ENCODE measurements at regions not wholly inside any gene's neighbourhood (a gene's known extent, or its start where the extent isn't known, plus 50 kb on each side); places are given as distances from the start of the nearest gene placed in this dataset.

DNA sequence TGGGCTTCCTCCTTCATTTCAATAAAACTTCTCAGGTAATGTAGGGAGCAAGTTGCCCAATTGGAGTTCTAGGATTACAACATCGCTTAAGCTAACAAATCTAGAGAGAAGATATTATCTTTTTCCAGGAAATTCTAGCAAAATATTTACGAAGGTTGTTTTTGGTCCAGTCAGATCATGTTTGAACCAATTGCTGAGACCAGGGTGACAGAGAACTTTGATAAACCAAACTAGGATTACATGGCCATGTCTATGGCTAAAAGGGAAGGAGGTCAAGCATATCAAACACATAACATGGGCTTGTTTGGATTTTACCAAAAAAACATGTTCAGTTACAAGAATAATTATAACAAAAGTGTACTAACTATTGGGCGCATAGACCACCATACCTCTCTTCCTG lies 442.4 kb upstream of the SGCG start:
- Histone ChIP-seq H3K4me3 (no peak overlapping the region), H3K27ac (no peak overlapping the region), H3K9me3 (no peaks in the 10 kb centered on the region), H3K36me3 (no peaks in the 10 kb centered on the region), H3K27me3 (no peaks in the 10 kb centered on the region), H3K4me1 (no peaks in the 10 kb centered on the region)
- DNase-seq = no peak
- TF ChIP-seq CTCF (IDR thresholded peaks at IDR 0.05) (no peak), POLR2A (IDR thresholded peaks at IDR 0.05) (no peak)

- H3K36me3 ChIP-seq = no peaks in the 10 kb centered on the region
- no peaks in the 10 kb centered on the region for H3K9me3 ChIP-seq
- no peak overlapping the region for H3K4me3 ChIP-seq
- H3K27me3 ChIP-seq = no peaks in the 10 kb centered on the region
- DNase-seq = no peak
- H3K27ac ChIP-seq = no peak overlapping the region
- TF ChIP-seq CTCF (IDR thresholded peaks at IDR 0.05) (peak in 2 of 6 experiments; percentile 26 to 32), POLR2A (IDR thresholded peaks at IDR 0.05) (no peak)
- H3K4me1 ChIP-seq = no peaks in the 10 kb centered on the region
Measured at GRCh38 chr13:22740264-22740663, 440.5 kb upstream of the SGCG start.

DNA sequence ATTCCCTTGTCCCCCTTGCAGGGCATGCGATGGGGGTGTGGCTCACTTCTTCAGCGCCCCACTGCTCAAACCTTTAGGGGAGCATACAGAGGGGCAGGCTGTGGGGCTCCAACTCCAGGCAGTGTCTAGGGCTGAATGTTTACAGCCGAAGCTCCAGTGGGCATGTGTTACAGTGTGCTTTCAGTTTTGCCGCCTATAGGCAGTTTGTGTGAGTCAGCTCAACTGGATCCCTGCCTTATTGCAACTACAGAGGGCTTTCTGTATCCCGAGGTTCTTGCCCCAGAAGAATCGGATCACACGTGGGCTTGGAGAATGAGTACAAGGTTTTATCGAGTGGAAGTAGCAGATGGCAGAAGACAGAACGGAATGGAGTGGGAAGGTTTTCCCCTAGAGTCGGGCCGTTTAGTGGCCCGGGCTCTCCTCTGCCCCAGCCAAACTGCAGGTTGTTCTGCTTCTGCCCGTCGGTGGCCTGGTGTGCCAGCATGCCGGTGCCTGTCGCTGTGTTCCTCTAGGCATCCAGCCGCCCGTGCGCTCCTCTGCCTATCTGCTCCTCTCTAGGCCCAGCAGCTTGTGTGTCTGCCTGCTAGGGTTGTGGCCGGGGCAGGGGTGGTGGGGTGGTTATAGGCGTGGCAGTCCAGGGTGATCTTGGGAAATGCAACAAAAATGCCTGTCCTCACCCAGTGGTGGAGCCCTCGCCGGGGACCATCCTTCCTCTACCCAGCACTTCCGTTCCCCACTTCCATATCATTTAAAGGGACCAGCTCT lies 435.9 kb upstream of the SGCG start:
- TF ChIP-seq POLR2A (IDR thresholded peaks at IDR 0.05) = no peak
- no peak for TF ChIP-seq CTCF (IDR thresholded peaks at IDR 0.05)
- no peak overlapping the region for H3K27ac ChIP-seq
- H3K36me3 ChIP-seq = no peaks in the 10 kb centered on the region
- no peak overlapping the region for H3K4me3 ChIP-seq
- no peak for DNase-seq
- H3K4me1 ChIP-seq = no peaks in the 10 kb centered on the region
- no peaks in the 10 kb centered on the region for H3K27me3 ChIP-seq
- H3K9me3 ChIP-seq = no peaks in the 10 kb centered on the region

DNA sequence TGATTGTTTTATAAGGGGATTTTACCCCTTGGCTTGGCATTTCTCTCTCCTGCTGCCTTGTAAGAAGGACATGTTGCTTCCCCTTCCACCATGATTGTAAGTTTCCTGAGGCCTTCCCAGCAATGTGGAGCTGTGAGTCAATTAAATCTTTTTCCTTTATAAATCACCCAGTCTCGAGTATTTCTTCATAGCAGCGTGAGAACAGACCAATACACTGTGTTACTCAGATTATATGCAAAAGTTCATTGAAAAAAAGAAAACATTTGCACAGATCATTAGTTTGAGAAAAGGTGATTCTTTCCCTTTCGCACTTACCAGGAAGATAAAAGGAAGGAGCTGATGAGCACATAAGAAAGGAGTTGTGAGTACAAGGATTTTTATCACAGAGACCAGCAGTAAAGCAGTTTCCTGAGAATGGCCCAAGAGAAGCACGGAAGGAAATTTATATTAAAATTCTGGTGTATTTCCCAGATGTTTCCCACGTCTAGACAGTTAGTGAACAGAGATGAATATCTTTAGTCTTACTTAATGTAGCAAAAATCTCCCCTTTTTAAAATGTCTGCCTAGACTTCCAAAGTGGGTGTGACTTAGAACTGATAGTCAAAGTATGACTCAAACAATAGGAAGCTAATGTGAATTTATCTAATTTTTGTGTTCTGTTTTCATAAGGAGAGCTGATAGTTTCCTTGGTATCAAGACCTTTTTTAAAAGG lies 431.8 kb upstream of the SGCG start:
- no peak for DNase-seq
- Histone ChIP-seq H3K4me3 (no peak overlapping the region), H3K4me1 (no peaks in the 10 kb centered on the region), H3K27ac (no peak overlapping the region), H3K36me3 (no peaks in the 10 kb centered on the region), H3K9me3 (no peaks in the 10 kb centered on the region), H3K27me3 (no peaks in the 10 kb centered on the region)
- TF ChIP-seq CTCF (IDR thresholded peaks at IDR 0.05) = no peak
- TF ChIP-seq POLR2A (IDR thresholded peaks at IDR 0.05) = no peak

DNA sequence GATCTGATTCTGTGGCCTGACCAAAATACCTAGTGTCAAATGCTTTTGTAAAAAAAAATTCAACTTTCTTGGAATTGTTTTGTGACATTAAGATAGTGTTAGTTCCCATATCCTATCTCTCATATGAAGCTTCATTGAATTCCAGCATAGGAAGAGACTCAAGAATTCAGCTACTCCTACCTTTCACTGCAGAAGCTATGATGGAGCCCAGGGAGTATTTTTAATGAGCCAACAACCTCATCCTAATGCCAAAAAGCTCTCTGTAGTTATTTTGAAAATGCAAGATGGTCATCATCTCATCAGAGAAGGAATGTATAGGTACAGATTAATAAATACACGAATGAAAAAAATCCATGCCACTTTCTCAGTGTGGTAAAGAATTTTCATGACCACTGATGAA lies 431.2 kb upstream of the SGCG start:
- H3K27ac ChIP-seq = no peak overlapping the region
- TF ChIP-seq POLR2A (IDR thresholded peaks at IDR 0.05) (no peak), CTCF (IDR thresholded peaks at IDR 0.05) (no peak)
- H3K36me3 ChIP-seq = no peaks in the 10 kb centered on the region
- no peaks in the 10 kb centered on the region for H3K27me3 ChIP-seq
- H3K9me3 ChIP-seq = no peaks in the 10 kb centered on the region
- no peak overlapping the region for H3K4me3 ChIP-seq
- H3K4me1 ChIP-seq = no peaks in the 10 kb centered on the region
- no peak for DNase-seq
